GM12878 (cell line): ENCODE measurements at regions not wholly inside any gene's neighbourhood (a gene's known extent, or its start where the extent isn't known, plus 50 kb on each side); places are given as distances from the start of the nearest gene placed in this dataset.
"Not testable (repeated sequence)": the region's sequence is repeated elsewhere in the genome, so short reads cannot be mapped to it uniquely, and the experiment has no call there.

Experiments
- CHD2 ChIP-seq: IDR thresholded peaks from 2 replicates; pipeline ENCODE4 v1.6.1; 2011; ENCODE audit warnings: low read depth, low read length, improper control_type of control experiment, borderline replicate concordance
- MXI1 ChIP-seq: fragments of 150-350 bp; IDR thresholded peaks from 2 replicates; pipeline ENCODE4 v1.6.1; 2011; ENCODE audit warnings: low read depth, mild to moderate bottlenecking, inconsistent platforms, low read length, improper control_type of control experiment

- not testable (repeated sequence) for TF ChIP-seq CHD2, MXI1
These were observed 256.1 kb upstream of the PLGLB1 start for GRCh38 chr2:87277734-87278133.
